NCI-H1436 treated with DMSO at 0.1 percent for 48 hours (cell line): ENCODE measurements at regions not wholly inside any gene's neighbourhood (a gene's known extent, or its start where the extent isn't known, plus 50 kb on each side); places are given as distances from the start of the nearest gene placed in this dataset.

Experiments
- DNase-seq: peaks from one replicate; lab custom pipeline; 2025; lab: John Stamatoyannopoulos, UW

- no peak for DNase-seq
These were observed 207.3 kb upstream of the SOX11 start for GRCh38 chr2:5484868-5485267.

GRCh38 chr2:5491523-5491922, 200.7 kb upstream of the SOX11 start:
- no peak for DNase-seq

- DNase-seq: no peak
These were observed 198.9 kb upstream of the SOX11 start for GRCh38 chr2:5493256-5493655.

- DNase-seq: no peak
These were observed 198.0 kb upstream of the SOX11 start for GRCh38 chr2:5494212-5494611.

GRCh38 chr2:5495586-5495985, 196.6 kb upstream of the SOX11 start:
- DNase-seq: no peak

GRCh38 chr2:5497874-5498273, 194.3 kb upstream of the SOX11 start:
- no peak for DNase-seq

- DNase-seq: no peak
These were observed 190.4 kb upstream of the SOX11 start for GRCh38 chr2:5501807-5502206.

GRCh38 chr2:5502385-5502784, 189.8 kb upstream of the SOX11 start:
- DNase-seq: no peak

GRCh38 chr2:5504756-5505155, 187.4 kb upstream of the SOX11 start:
- no peak for DNase-seq

- no peak for DNase-seq
These were observed 184.8 kb upstream of the SOX11 start for GRCh38 chr2:5507367-5507766.

- no peak for DNase-seq
These were observed 182.8 kb upstream of the SOX11 start for GRCh38 chr2:5509362-5509761.

- DNase-seq: no peak
These were observed 182.1 kb upstream of the SOX11 start for GRCh38 chr2:5510082-5510481.

- DNase-seq: no peak
These were observed 176.5 kb upstream of the SOX11 start for GRCh38 chr2:5515693-5516092.

- DNase-seq: no peak
These were observed 172.9 kb upstream of the SOX11 start for GRCh38 chr2:5519286-5519685.

GRCh38 chr2:5520463-5520972, 171.7 kb upstream of the SOX11 start:
- DNase-seq: peak; percentile 30

- no peak for DNase-seq
These were observed 170.7 kb upstream of the SOX11 start for GRCh38 chr2:5521461-5521860.

GRCh38 chr2:5524551-5524950, 167.6 kb upstream of the SOX11 start:
- no peak for DNase-seq

- DNase-seq: no peak
These were observed 163.5 kb upstream of the SOX11 start for GRCh38 chr2:5528706-5529105.

GRCh38 chr2:5530011-5530696, 162.0 kb upstream of the SOX11 start:
- no peak for DNase-seq

- DNase-seq: no peak
These were observed 156.9 kb upstream of the SOX11 start for GRCh38 chr2:5535301-5535700.

- no peak for DNase-seq
These were observed 154.9 kb upstream of the SOX11 start for GRCh38 chr2:5537180-5537688.

- DNase-seq: no peak
These were observed 153.9 kb upstream of the SOX11 start for GRCh38 chr2:5538313-5538712.

- DNase-seq: peak; percentile 32
These were observed 153.4 kb upstream of the SOX11 start for GRCh38 chr2:5538772-5539171.
